Astrocyte (in vitro differentiated cells and primary cell): ENCODE measurements at regions not wholly inside any gene's neighbourhood (a gene's known extent, or its start where the extent isn't known, plus 50 kb on each side); places are given as distances from the start of the nearest gene placed in this dataset.
"Not testable (repeated sequence)": the region's sequence is repeated elsewhere in the genome, so short reads cannot be mapped to it uniquely, and the experiment has no call there.

Experiments used
- DNase-seq: peaks from one replicate; pipeline ENCODE4 v3.0.0-alpha.2; 2010; ENCODE audit warnings: low read depth
- FAIRE-seq: peaks from 2 replicates; lab custom pipeline; 2011; peaks lifted over from hg19 to GRCh38; lab: Jason Lieb, UNC
- H2AFZ ChIP-seq: 2 replicates; pipeline ENCODE4 v1.6.0; 2012; ENCODE audit warnings: low read depth, low read length, inconsistent platforms
- H3K27ac ChIP-seq: 2 replicates; pipeline ENCODE4 v1.5.1; 2011; ENCODE audit warnings: low read depth, low read length, inconsistent platforms
- H3K27me3 ChIP-seq: 2 replicates; pipeline ENCODE4 v1.6.0; 2011; ENCODE audit warnings: low read length, inconsistent platforms; ENCODE audit not compliant: insufficient read depth
- H3K36me3 ChIP-seq: 2 replicates; pipeline ENCODE4 v1.5.1; 2011; ENCODE audit warnings: low read length, inconsistent platforms; ENCODE audit not compliant: insufficient read depth
- H3K4me1 ChIP-seq: 2 replicates; pipeline ENCODE4 v1.5.1; 2011; ENCODE audit warnings: low read length, inconsistent platforms; ENCODE audit not compliant: insufficient read depth
- H3K4me2 ChIP-seq: 2 replicates; pipeline ENCODE4 v1.6.0; 2012; ENCODE audit warnings: low read length, inconsistent platforms
- H3K4me3 ChIP-seq: 2 replicates; pipeline ENCODE4 v1.5.1; 2011; ENCODE audit warnings: low read depth, mild to moderate bottlenecking, low read length, inconsistent platforms; ENCODE audit not compliant: insufficient read depth
- H3K79me2 ChIP-seq: 2 replicates; pipeline ENCODE4 v1.6.0; 2012; ENCODE audit warnings: mild to moderate bottlenecking, low read length, inconsistent platforms; ENCODE audit not compliant: insufficient read depth
- H3K9ac ChIP-seq: 2 replicates; pipeline ENCODE4 v1.6.0; 2012; ENCODE audit warnings: mild to moderate bottlenecking, low read length, inconsistent platforms
- H3K9me3 ChIP-seq: 2 replicates; pipeline ENCODE4 v1.5.1; 2012; ENCODE audit warnings: low read depth, mild to moderate bottlenecking, low read length, inconsistent platforms; ENCODE audit not compliant: insufficient read depth
- H4K20me1 ChIP-seq: 2 replicates; pipeline ENCODE4 v1.6.0; 2012; ENCODE audit warnings: low read length, inconsistent platforms; ENCODE audit not compliant: insufficient read depth
- H3K27ac Mint-ChIP-seq: one replicate; pipeline ENCODE4 v1.8.0; 2021; ENCODE audit warnings: mild to moderate bottlenecking, mixed read lengths; ENCODE audit not compliant: unreplicated experiment
- H3K27me3 Mint-ChIP-seq: one replicate; pipeline ENCODE4 v1.8.0; 2021; ENCODE audit warnings: low read depth, mixed read lengths; ENCODE audit not compliant: unreplicated experiment
- H3K36me3 Mint-ChIP-seq: one replicate; pipeline ENCODE4 v1.8.0; 2021; ENCODE audit warnings: low read depth, mixed read lengths; ENCODE audit not compliant: unreplicated experiment
- H3K4me1 Mint-ChIP-seq: one replicate; pipeline ENCODE4 v1.8.0; 2021; ENCODE audit warnings: low read depth, mixed read lengths; ENCODE audit not compliant: unreplicated experiment
- H3K4me3 Mint-ChIP-seq: one replicate; pipeline ENCODE4 v1.8.0; 2021; ENCODE audit warnings: mild to moderate bottlenecking, moderate library complexity, mixed read lengths; ENCODE audit not compliant: unreplicated experiment
- H3K9me3 Mint-ChIP-seq: one replicate; pipeline ENCODE4 v1.8.0; 2021; ENCODE audit warnings: mild to moderate bottlenecking, mixed read lengths; ENCODE audit not compliant: unreplicated experiment
- EZH2 ChIP-seq: IDR thresholded peaks from 2 replicates; pipeline ENCODE4 v1.6.1; 2012; ENCODE audit warnings: mild to moderate bottlenecking, low read length, inconsistent platforms; ENCODE audit not compliant: insufficient read depth
- TF ChIP-seq, protein P1 (sequence below): IDR thresholded peaks from 2 replicates; pipeline ENCODE4 v1.5.1; 2011; ENCODE audit warnings: low read depth, mild to moderate bottlenecking, inconsistent platforms, low read length, moderate library complexity; ENCODE audit not compliant: insufficient read depth

DNA sequence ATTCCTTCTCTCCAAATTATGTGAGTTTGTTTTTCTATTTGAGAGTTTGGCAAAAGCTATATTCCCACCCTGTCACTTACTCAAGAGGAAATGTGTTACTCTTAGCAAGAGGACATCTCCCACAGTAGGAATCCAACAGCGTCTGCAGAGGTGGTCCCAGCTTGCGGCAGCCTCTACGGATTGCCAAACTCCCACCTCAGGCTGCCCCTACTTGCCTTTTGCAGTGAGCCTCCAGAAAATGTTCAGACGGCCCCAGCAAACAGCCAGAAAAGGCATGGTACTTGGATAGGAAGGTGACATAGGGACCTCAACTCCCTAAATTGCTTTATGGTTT is 158.4 kb downstream of the SUCLG1 start:
- no peak for DNase-seq
- no peaks in the 10 kb centered on the region for H3K27me3 Mint-ChIP-seq
- H3K9me3 Mint-ChIP-seq, result peaks cover 2% of the 10 kb centered on the region

DNA sequence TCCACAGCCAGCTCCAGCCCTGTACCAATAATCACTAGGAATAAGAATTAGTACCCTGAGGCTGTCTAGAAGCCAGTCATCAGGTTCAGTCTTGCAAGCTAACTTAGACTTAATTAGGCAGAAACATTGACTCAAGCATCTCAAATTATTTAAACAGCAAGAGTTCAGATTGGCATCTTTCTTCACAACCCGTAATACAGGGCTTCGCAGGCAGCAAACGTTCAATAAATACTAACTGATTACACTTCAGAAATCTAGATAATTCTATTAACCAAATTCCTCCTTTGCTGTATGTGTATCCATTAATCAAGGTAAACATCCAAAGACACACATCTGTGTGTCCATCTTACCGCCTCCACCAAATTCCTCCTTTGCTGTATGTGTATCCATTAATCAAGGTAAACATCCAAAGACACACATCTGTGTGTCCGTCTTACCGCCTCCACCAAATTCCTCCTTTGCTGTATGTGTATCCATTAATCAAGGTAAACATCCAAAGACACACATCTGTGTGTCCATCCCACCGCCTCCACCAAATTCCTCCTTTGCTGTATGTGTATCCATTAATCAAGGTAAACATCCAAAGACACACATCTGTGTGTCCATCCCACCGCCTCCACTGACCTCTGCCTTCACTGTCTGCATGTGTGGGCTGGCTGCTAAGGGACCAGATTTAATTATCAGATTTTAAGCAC is 158.9 kb downstream of the SUCLG1 start:
- DNase-seq, H3K36me3 Mint-ChIP-seq, H3K27ac ChIP-seq, H3K9me3 Mint-ChIP-seq, H3K27me3 ChIP-seq, H3K4me1 Mint-ChIP-seq, H3K9ac ChIP-seq, H3K4me3 Mint-ChIP-seq, H3K27ac Mint-ChIP-seq, FAIRE-seq, H3K27me3 Mint-ChIP-seq, H2AFZ ChIP-seq, H4K20me1 ChIP-seq, H3K4me3 ChIP-seq, H3K9me3 ChIP-seq, H3K36me3 ChIP-seq, H3K4me1 ChIP-seq, H3K4me2 ChIP-seq, H3K79me2 ChIP-seq: not testable (repeated sequence)

More for the DNA sequence above, 158.4 kb downstream of the SUCLG1 start:
- H3K27ac Mint-ChIP-seq, result no peak overlapping the region
- Histone ChIP-seq H3K4me2 (no peak overlapping the region), H2AFZ (no peak overlapping the region), H3K27me3 (no peaks in the 10 kb centered on the region), H3K79me2 (no peaks in the 10 kb centered on the region), H3K36me3 (no peaks in the 10 kb centered on the region), H3K4me1 (no peaks in the 10 kb centered on the region), H4K20me1 (no peaks in the 10 kb centered on the region), H3K9ac (no peak overlapping the region), H3K9me3 (no peaks in the 10 kb centered on the region), H3K4me3 (no peak overlapping the region), H3K27ac (no peak overlapping the region)
- no peak for TF ChIP-seq EZH2
- TF ChIP-seq, protein P1, sequence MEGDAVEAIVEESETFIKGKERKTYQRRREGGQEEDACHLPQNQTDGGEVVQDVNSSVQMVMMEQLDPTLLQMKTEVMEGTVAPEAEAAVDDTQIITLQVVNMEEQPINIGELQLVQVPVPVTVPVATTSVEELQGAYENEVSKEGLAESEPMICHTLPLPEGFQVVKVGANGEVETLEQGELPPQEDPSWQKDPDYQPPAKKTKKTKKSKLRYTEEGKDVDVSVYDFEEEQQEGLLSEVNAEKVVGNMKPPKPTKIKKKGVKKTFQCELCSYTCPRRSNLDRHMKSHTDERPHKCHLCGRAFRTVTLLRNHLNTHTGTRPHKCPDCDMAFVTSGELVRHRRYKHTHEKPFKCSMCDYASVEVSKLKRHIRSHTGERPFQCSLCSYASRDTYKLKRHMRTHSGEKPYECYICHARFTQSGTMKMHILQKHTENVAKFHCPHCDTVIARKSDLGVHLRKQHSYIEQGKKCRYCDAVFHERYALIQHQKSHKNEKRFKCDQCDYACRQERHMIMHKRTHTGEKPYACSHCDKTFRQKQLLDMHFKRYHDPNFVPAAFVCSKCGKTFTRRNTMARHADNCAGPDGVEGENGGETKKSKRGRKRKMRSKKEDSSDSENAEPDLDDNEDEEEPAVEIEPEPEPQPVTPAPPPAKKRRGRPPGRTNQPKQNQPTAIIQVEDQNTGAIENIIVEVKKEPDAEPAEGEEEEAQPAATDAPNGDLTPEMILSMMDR, result no peak
- H3K4me3 Mint-ChIP-seq, result no peak overlapping the region
- no peaks in the 10 kb centered on the region for H3K36me3 Mint-ChIP-seq
- FAIRE-seq, result no peak
- peaks cover 10% of the 10 kb centered on the region for H3K4me1 Mint-ChIP-seq

DNA sequence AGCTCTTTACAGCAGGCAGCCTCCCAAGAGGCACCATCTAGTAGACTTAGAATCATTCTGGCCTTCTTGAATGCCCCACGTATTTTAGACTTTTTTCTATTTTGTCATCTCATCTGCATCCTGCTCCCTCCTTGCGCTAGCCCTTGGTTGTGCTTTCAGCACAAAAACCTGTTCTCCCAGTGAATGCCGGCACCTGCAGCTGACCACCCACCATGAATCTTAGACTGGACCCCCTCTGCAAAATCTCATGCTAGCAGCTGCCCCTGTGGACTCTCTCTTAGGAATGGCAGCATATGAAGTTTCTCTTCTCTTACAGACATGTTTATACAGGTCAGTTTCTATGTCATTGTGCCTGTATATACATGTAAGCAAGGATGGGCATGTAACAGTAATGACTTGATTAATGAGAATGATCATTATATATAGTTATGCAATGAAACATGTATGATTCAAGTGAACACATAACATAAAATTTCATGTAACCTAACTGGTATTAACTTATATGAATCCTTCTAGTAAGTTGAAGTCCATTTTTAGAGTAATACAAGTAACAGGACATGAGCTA is 159.8 kb downstream of the SUCLG1 start:
- Histone ChIP-seq H3K4me1 (no peaks in the 10 kb centered on the region), H3K9ac (no peak overlapping the region), H4K20me1 (no peaks in the 10 kb centered on the region), H3K36me3 (no peaks in the 10 kb centered on the region), H3K79me2 (no peaks in the 10 kb centered on the region), H3K27ac (no peak overlapping the region), H3K4me3 (no peak overlapping the region), H2AFZ (no peak overlapping the region), H3K4me2 (no peak overlapping the region), H3K27me3 (no peaks in the 10 kb centered on the region), H3K9me3 (no peaks in the 10 kb centered on the region)
- FAIRE-seq (no peak), DNase-seq (no peak)
- TF ChIP-seq, protein P1, result no peak
- TF ChIP-seq EZH2, result no peak
- Mint-ChIP-seq H3K27me3 (no peaks in the 10 kb centered on the region), H3K4me1 (peaks cover 10% of the 10 kb centered on the region), H3K9me3 (no peaks in the 10 kb centered on the region), H3K36me3 (no peaks in the 10 kb centered on the region), H3K4me3 (no peak overlapping the region), H3K27ac (no peak overlapping the region)
